GM19351 (cell line): ENCODE measurements at regions not wholly inside any gene's neighbourhood (a gene's known extent, or its start where the extent isn't known, plus 50 kb on each side); places are given as distances from the start of the nearest gene placed in this dataset.

Experiments
- ATAC-seq: cut with Tn5 transposase; IDR thresholded peaks from one replicate; pipeline ENCODE4 v1.9.1; 2021; ENCODE audit warnings: mild to moderate bottlenecking, moderate library complexity; ENCODE audit not compliant: unreplicated experiment

DNA sequence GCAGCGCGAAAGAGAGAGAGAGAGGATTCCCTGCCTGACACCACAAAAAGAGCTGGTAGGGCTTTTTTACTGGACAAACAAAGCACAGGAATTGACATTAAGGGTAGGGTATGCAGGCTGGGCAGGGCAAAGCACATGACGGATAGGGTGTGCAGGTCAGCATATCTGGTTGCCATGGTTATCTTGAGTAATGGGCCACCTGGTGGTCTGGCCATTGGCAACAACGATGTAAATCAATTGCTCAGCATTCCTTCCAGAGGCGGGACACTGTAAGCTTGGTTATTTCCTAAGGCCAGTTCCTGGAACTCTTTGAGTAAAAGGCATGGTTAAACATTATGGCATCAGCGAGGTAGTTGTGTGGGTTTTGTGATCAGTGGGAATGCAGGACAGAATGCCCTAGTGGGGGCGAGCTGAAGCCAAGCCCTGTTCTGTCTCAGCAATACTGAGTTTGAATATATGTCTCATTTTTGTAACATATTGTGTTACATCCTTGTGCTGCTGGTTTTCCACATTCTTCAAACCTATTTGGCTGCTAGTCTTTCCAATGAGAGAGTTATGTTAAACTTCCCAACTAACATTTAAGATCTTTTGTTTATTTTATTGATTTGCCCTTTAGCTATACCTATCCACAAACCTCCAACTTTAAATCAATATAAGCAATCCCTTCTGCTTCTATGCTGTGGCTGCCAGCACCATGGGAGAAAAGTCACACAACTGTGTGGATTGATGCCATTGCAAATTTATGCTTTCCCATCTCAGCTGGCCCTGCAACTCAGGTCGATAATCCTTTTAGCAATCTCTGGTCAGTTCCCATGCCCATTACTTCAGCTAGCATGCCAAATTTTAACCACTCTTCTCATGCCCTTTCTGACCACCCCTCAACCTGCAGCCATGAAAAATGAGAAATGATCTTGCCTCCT is 396.7 kb upstream of the PDE3A start:
- no peak for ATAC-seq

DNA sequence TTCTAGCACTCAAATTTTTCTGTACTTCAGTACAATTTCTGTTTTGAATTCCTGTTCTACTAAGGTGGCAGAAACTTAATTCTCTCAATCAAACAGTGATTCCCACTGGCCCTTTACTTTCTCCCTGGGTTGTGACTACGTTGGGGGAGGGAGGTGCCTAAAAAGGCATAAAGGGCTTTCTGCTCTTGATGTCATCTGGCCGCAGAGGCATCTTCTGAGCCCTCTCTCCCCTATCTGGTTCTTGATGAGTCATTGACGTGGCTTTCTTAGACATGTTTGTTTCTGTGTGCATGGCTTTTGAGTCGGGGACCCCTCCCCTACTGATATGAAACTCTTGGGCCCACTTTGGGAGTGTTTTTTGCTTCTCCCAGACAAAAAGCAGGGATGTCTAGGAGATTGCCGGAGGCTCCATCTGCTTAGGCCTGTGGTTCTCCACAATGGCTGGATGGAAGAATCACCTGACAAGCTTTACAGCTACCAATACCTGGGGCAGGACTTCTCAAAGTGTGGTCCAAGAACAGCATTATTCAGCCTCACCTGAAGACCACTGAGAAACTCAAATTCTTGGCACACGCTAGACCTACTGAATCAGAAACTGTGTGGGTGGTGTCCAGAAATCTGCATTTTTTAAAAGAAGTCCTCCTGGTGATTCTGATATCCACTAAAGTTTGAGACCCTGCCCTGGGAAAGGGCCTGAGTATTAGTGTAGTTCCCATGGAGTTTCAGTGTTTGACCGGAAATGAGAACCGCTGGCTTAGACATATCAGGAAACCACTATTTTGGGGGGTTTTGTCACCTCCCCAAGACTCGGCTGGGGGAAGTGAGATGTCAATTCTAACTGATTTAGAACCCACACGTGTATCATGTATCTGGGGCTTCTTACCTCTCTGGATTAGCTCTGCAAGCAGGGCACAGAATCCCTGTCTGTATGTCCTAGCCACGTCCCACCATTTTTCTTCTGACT is 395.7 kb upstream of the PDE3A start:
- ATAC-seq = peak; percentile 65

- no peak for ATAC-seq
Measured at GRCh38 chr12:19978193-19978592, 390.1 kb upstream of the PDE3A start.

- ATAC-seq = no peak
Measured at GRCh38 chr12:19979584-19979983, 388.8 kb upstream of the PDE3A start.

- no peak for ATAC-seq
Measured at GRCh38 chr12:19981944-19982343, 386.4 kb upstream of the PDE3A start.

DNA sequence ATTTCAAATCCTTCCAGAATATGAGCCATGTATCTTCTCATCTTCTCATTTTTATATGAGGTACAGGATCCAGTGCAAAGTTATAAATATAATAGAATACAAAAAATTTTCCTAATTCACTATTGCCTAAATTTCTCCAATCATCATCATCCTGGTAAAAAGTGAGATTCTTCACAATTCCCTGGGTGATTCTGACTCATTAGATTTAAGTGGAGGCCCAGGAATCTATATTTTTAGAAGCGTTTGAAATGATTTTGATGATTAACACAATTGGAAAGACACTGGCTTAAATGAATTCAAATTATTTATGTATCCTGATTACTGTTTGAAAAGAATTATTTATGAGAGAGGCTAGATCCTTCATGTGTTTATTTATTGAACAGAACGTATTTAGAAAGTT is 380.3 kb upstream of the PDE3A start:
- no peak for ATAC-seq

DNA sequence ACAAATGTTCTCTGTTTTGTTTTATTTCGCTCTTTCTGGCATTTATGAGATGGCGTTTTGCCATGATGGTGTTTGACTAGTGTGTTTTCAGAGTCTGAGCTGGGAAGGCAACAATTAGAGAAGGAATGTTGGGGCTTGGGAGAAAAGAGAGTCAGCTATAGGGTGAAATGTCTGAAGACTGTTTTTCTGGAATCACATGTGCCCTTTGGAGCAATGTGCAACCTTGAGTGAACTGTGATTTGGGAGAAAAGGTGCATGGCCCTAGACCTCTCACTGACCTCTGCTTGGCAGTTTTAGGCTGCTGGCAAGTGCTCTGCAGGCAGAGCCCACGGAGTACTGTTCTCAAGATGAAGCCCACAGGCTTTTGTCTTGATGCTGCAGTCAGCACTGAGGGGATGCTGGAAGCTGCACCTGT is 379.9 kb upstream of the PDE3A start:
- ATAC-seq = no peak

- no peak for ATAC-seq
Measured at GRCh38 chr12:19988948-19989347, 379.4 kb upstream of the PDE3A start.

- ATAC-seq = no peak
Measured at GRCh38 chr12:19991146-19991545, 377.2 kb upstream of the PDE3A start.

- no peak for ATAC-seq
Measured at GRCh38 chr12:19992311-19992710, 376.0 kb upstream of the PDE3A start.

GRCh38 chr12:19994968-19995367 is 373.4 kb upstream of the PDE3A start:
- ATAC-seq = no peak

DNA sequence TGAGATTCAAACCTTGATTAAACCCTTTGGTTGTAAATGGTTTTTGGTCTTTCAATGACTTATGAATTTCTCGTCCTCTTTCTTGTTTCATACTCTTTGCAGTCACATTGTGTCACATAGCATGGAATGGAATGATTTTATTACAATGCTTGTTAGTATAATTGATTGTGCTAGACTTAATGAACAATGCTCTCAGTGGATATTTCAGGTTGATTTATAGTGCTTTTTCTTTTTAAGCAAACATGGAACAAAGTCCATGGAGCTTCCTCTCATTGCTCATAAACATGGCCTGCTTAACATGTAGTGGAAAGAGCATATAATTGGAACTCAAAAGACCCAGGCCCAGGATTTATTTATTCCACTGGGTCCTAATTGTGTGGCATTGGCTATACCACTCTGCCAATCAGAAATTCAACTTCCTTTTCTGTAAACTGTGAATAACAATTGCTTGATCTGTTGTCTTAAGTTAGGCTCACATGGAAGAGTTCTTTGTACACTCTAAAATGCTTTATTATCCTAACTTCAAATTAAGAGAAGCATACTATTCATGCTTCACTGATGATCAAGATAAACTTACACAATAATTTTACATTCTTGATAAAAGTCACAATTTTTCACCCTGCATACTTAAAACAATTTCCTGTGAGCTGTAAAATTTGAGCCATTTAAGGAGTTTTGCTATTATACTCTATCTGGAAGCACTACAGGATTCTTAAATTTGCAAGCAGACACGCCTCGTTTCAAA is 370.5 kb upstream of the PDE3A start:
- ATAC-seq = no peak

GRCh38 chr12:19998411-19998810 is 369.9 kb upstream of the PDE3A start:
- ATAC-seq = no peak

- no peak for ATAC-seq
Measured at GRCh38 chr12:19998961-19999804, 369.2 kb upstream of the PDE3A start.

DNA sequence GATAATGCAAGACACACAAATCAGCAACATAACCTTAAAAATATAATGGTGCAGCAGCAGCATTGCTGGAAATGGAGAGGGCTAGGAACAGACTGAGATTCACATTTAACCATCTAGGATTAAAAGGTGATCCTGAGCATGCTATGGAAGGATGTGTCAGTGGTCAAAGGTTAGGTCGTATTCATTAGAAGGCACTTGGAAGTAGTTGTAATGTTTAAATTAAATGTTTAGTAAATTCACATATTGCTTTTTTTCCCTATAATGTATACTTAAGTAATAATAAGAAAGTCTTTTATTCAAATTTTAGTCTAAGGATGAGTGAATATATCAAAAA is 368.6 kb upstream of the PDE3A start:
- no peak for ATAC-seq

GRCh38 chr12:20000229-20000849 is 368.0 kb upstream of the PDE3A start:
- ATAC-seq = no peak

DNA sequence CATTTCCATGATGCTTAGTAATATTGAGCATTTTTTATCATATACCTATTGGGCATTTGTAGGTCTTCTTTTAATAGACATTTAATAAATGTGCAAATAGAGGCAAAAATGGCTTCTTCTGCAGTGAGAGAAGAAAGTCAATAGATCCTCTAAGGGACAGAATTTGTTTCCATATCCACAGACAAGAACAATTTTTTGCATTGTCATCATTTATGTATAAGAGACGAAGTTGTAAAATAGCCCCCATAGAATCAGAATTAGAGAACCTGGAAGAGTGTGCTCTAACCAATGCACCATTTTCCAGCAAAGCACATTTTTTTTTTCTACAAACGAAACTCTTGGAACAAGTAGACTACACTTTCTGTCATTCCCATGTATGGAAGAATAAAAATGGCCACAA is 365.1 kb upstream of the PDE3A start:
- no peak for ATAC-seq

DNA sequence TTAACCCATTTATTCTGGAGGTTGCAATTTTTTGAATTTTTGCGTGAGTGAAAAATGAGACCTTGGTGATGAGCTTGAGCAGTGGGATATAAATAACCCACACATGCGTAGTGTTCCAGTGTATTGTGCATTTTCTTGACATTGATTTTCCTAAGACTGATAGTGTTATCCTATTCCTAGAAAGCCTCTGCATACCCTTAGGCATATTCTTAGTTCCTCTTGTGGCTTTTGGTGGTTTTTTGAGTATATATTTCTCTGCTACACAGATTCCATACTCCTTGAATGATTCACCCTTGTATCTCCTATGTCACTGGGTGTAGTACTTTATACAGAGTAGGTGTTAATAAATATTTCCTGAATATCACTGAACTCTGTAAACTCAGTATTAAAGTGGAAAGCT is 363.4 kb upstream of the PDE3A start:
- ATAC-seq = no peak

DNA sequence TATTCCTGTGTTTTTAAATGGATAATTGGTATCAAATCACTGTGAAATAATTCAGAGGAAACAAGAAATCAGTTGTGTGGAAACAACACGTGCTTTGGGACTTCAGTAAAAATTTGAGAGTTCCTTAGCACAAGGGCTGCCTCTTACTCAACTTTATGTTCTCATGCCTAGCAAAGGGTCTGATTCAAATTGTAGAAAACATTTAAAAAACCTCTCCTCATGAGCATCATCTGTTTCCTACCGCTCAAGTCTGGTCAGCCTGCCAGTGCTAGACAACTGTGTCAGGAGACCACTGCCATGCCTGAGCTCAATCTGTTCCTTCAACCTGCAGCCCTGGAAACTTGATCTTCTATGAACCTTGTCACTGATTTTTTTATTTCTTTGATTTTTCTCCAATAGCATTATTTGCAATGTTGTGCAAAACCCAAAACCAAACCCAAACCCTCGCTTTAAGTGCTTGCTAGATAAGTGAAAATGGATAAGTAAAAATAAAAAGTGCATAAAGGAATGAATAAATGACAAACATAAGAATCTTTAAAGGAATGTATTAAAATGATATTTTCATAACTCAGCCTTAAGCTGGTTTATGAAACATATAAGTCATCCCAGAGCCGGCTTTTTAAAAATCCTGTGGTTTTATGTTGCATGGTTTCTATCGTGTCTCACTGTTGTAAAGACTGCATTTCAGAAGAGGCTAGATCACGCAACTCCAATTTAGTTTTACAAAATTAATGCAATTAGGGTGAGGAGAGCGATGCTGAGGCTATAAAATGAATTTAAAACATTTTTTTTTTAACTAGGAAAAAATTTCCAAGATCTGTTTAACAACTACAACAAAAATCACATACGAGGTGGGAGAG is 361.2 kb upstream of the PDE3A start:
- ATAC-seq = no peak
